Endothelial cell of umbilical vein (primary cell): ENCODE measurements at regions not wholly inside any gene's neighbourhood (a gene's known extent, or its start where the extent isn't known, plus 50 kb on each side); places are given as distances from the start of the nearest gene placed in this dataset.

ENCODE experiments used
- BruUV-seq: library from RNA; stranded (reverse); fragments of 400-500 nt; replicated peaks from 2 replicates; lab custom pipeline; 2021; lab: Mats Ljungman, UMichigan
- CTCF ChIA-PET: fragments of 300-600, 350-600 bp; sonication (Branson Sonifier 250); formaldehyde crosslinking; loops from one replicate; lab custom pipeline; 2021; ENCODE audit warnings: antibody characterized with exemption, inconsistent platforms; lab: Charles Lee
- POLR2A ChIA-PET: fragments of 300-600, 350-600 bp; sonication (Branson Sonifier 250); formaldehyde crosslinking; loops from one replicate; lab custom pipeline; 2021; ENCODE audit warnings: antibody characterized with exemption, inconsistent platforms; lab: Charles Lee
- DNase-seq: peaks from one replicate; pipeline ENCODE4 v3.0.0-alpha.2; 2011; ENCODE audit warnings: low read depth, low spot score
- FAIRE-seq: peaks from 2 replicates; lab custom pipeline; 2011; peaks lifted over from hg19 to GRCh38; lab: Jason Lieb, UNC
- H2AFZ ChIP-seq: 2 replicates; pipeline ENCODE4 v1.6.0; 2012; ENCODE audit warnings: low read depth, low read length, control low read depth, inconsistent platforms
- H3K27ac ChIP-seq: 2 replicates; pipeline ENCODE4 v1.5.1; 2011; ENCODE audit warnings: low read depth, mild to moderate bottlenecking, control low read depth, low read length, moderate library complexity; ENCODE audit not compliant: insufficient read depth
- H3K27me3 ChIP-seq, 2 experiments: 2 replicates each; pipeline versions ENCODE4 v1.6.0 to v1.6.1; 2011; ENCODE audit warnings: low read length in 2 of 2, mixed read lengths in 1 of 2; ENCODE audit not compliant: control insufficient read depth in 2 of 2, insufficient read depth in 2 of 2
- H3K36me3 ChIP-seq, 2 experiments: 2 replicates in 1 of 2; 3 replicates in 1 of 2; pipeline ENCODE4 v1.5.1; 2011; ENCODE audit warnings: low read length in 2 of 2, mild to moderate bottlenecking in 1 of 2, moderate library complexity in 1 of 2; ENCODE audit not compliant: control insufficient read depth in 2 of 2, insufficient read depth in 2 of 2; ENCODE audit errors: extremely low read depth in 1 of 2
- H3K4me1 ChIP-seq: 3 replicates; pipeline ENCODE4 v1.5.1; 2011; ENCODE audit warnings: mild to moderate bottlenecking, low read length; ENCODE audit not compliant: control insufficient read depth, insufficient read depth; ENCODE audit errors: extremely low read depth
- H3K4me2 ChIP-seq: 2 replicates; pipeline ENCODE4 v1.6.1; 2011; ENCODE audit warnings: low read length, control low read depth, mixed read lengths; ENCODE audit not compliant: insufficient read depth
- H3K4me3 ChIP-seq, 3 experiments: fragments of 200-600 bp in 1 of 3; sonication (generic), shearing (Covaris generic) in 1 of 3; replicated peaks in 1 of 3; 2 replicates each; pipeline ENCODE4 v1.5.1; 2011 to 2016; ENCODE audit warnings: control low read depth in 3 of 3, low read length in 3 of 3, mild to moderate bottlenecking in 2 of 3, inconsistent platforms in 1 of 3, low read depth in 1 of 3, moderate library complexity in 1 of 3; ENCODE audit not compliant: insufficient read depth in 1 of 3
- H3K79me2 ChIP-seq: 2 replicates; pipeline ENCODE4 v1.6.0; 2012; ENCODE audit warnings: low read length, inconsistent platforms; ENCODE audit not compliant: control insufficient read depth, insufficient read depth
- H3K9ac ChIP-seq: replicated peaks from 2 replicates; pipeline ENCODE3; 2011; ENCODE audit warnings: low read length, control low read depth; ENCODE audit not compliant: insufficient read depth; ENCODE audit errors: extremely low read depth
- H3K9me1 ChIP-seq: replicated peaks from 3 replicates; pipeline ENCODE4 v1.6.0; 2011; ENCODE audit warnings: mild to moderate bottlenecking, low read length; ENCODE audit not compliant: control insufficient read depth, insufficient read depth; ENCODE audit errors: extremely low read depth
- H3K9me3 ChIP-seq: replicated peaks from 2 replicates; pipeline ENCODE4 v1.5.1; 2012; ENCODE audit warnings: low read length, inconsistent platforms; ENCODE audit not compliant: control insufficient read depth, insufficient read depth
- H4K20me1 ChIP-seq: replicated peaks from 2 replicates; pipeline ENCODE3; 2011; ENCODE audit warnings: mild to moderate bottlenecking, low read length; ENCODE audit not compliant: control insufficient read depth, insufficient read depth; ENCODE audit errors: extremely low read depth
- EZH2 ChIP-seq: IDR thresholded peaks from 2 replicates; pipeline ENCODE4 v1.6.1; 2012; ENCODE audit warnings: borderline replicate concordance, low read depth, mild to moderate bottlenecking, moderate library complexity, low read length, inconsistent platforms; ENCODE audit not compliant: severe bottlenecking
- FOS ChIP-seq: IDR thresholded peaks from 2 replicates; pipeline ENCODE4 v1.6.1; 2011; ENCODE audit warnings: mild to moderate bottlenecking, low read length, moderate library complexity, borderline replicate concordance; ENCODE audit not compliant: insufficient read depth
- GATA2 ChIP-seq: IDR thresholded peaks from 2 replicates; pipeline ENCODE4 v1.7.0; 2011; ENCODE audit warnings: low read depth, mild to moderate bottlenecking, moderate library complexity, mixed read lengths, low read length; ENCODE audit not compliant: insufficient read length, insufficient read depth
- POLR2A ChIP-seq: IDR thresholded peaks from 2 replicates; pipeline ENCODE4 v1.6.1; 2012; ENCODE audit warnings: low read depth, mild to moderate bottlenecking, control low read depth, low read length
- POLR2AphosphoS5 ChIP-seq: IDR thresholded peaks from 2 replicates; pipeline ENCODE4 v1.6.1; 2012; ENCODE audit warnings: low read depth, mild to moderate bottlenecking, control low read depth, low read length, moderate library complexity; ENCODE audit not compliant: insufficient read depth
- dilution Hi-C: fragments of 300-500 bp; cut with MboI; formaldehyde crosslinking; loops from one replicate; pipeline ENCODE4 v1.15.0; 2019; ENCODE audit warnings: low sequenced_read_pairs; ENCODE audit not compliant: extremely low pct_ligation_motif_present
- intact Hi-C: fragments of 100-400 bp; cut with micrococcal nuclease; formaldehyde crosslinking; loops from one replicate; pipeline ENCODE4 v1.10.0; 2022
- TF ChIP-seq, protein P1 (sequence below), 2 donors: IDR thresholded peaks; 1 replicate in 1 of 2; 2 replicates in 1 of 2; pipeline ENCODE4 v1.5.1; 2011; ENCODE audit warnings: low read length in 2 of 2, mild to moderate bottlenecking in 2 of 2, moderate library complexity in 2 of 2, control low read depth in 1 of 2, inconsistent platforms in 1 of 2, low read depth in 1 of 2; ENCODE audit not compliant: insufficient read depth in 1 of 2; ENCODE audit errors: extremely low read depth in 1 of 2
- TF ChIP-seq, protein P2 (sequence below): IDR thresholded peaks from 2 replicates; pipeline ENCODE4 v1.6.1; 2011; ENCODE audit not compliant: insufficient read depth, insufficient read length

DNA sequence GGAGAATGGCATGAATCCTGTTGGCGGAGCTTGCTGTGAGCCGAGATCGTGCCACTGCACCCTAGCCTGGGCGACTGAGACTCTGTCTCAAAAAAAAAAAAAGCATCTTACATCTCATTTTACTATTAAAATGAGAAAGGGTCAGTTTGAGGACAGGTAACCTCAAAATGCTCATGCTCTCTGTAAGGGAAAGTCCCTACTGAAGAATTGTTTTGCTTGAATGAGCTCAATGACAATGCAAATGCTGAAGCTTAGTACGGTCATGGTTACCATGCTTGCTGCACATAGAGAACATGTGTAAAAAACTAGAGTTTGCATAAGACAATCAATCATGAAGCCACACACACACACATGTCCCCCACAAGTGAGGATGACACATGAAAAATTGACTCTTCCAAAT lies 541.8 kb upstream of the AMELY start:
- POLR2A ChIA-PET, result no interaction called here

More for the DNA sequence above, 541.8 kb upstream of the AMELY start:
- Histone ChIP-seq H3K9ac (no peak overlapping the region), H3K4me3 (no peak overlapping the region), H3K4me2 (no peak overlapping the region), H3K9me3 (no peaks in the 10 kb centered on the region), H4K20me1 (no peaks in the 10 kb centered on the region), H2AFZ (no peak overlapping the region), H3K27me3 (no peaks in the 10 kb centered on the region), H3K9me1 (no peaks in the 10 kb centered on the region), H3K79me2 (no peaks in the 10 kb centered on the region), H3K4me1 (peaks cover 14% of the 10 kb centered on the region), H3K36me3 (no peaks in the 10 kb centered on the region), H3K27ac (no peak overlapping the region)
- intact Hi-C loops, result loop anchor here (10.0 kb wide), 1 partner anchor 109 kb away; no protein-coding TSS in a partner anchor
- FAIRE-seq (no peak), DNase-seq (no peak)
- CTCF ChIA-PET, result no interaction called here
- BruUV-seq, result no TSS peak
- TF ChIP-seq GATA2 (no peak), EZH2 (no peak), POLR2AphosphoS5 (no peak), FOS (no peak), POLR2A (no peak)
- TF ChIP-seq, protein P1, sequence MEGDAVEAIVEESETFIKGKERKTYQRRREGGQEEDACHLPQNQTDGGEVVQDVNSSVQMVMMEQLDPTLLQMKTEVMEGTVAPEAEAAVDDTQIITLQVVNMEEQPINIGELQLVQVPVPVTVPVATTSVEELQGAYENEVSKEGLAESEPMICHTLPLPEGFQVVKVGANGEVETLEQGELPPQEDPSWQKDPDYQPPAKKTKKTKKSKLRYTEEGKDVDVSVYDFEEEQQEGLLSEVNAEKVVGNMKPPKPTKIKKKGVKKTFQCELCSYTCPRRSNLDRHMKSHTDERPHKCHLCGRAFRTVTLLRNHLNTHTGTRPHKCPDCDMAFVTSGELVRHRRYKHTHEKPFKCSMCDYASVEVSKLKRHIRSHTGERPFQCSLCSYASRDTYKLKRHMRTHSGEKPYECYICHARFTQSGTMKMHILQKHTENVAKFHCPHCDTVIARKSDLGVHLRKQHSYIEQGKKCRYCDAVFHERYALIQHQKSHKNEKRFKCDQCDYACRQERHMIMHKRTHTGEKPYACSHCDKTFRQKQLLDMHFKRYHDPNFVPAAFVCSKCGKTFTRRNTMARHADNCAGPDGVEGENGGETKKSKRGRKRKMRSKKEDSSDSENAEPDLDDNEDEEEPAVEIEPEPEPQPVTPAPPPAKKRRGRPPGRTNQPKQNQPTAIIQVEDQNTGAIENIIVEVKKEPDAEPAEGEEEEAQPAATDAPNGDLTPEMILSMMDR (IDR thresholded peaks at IDR 0.05; ENCODE audit: extremely low read depth in 1 of 2, insufficient read depth in 1 of 2, low read depth in 1 of 2, low read length in 2 of 2), result no peak
- TF ChIP-seq, protein P2, sequence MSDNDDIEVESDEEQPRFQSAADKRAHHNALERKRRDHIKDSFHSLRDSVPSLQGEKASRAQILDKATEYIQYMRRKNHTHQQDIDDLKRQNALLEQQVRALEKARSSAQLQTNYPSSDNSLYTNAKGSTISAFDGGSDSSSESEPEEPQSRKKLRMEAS, result no peak
- dilution Hi-C loops, result no loop called here
